HepG2 (cell line): ENCODE measurements at regions not wholly inside any gene's neighbourhood (a gene's known extent, or its start where the extent isn't known, plus 50 kb on each side); places are given as distances from the start of the nearest gene placed in this dataset.

Experiments used
- ATAC-seq: fragments of 200-7000 bp; cut with Tn5 transposase; 3 replicates; pipeline ENCODE4 v1.9.1; 2020; ENCODE audit warnings: mild to moderate bottlenecking, moderate library complexity
- BruUV-seq: library from RNA; stranded (reverse); fragments of 400-500 nt; replicated peaks from 2 replicates; lab custom pipeline; 2021; lab: Mats Ljungman, UMichigan
- CTCF ChIA-PET: fragments of 300-600 bp; formaldehyde crosslinking; extraction: SDS; loops from one replicate; lab custom pipeline; 2021; ENCODE audit warnings: low total read pairs, inconsistent platforms, low intra/inter-chr PET ratio; lab: Yijun Ruan, JAX
- POLR2A ChIA-PET: fragments of 350-600 bp; sonication (Branson Sonifier 250); formaldehyde crosslinking; loops from one replicate; lab custom pipeline; 2020; ENCODE audit warnings: antibody characterized with exemption, inconsistent platforms; lab: Yijun Ruan, JAX
- DNase-seq: peaks from one replicate; pipeline ENCODE4 v3.0.0-alpha.2; 2015; ENCODE audit warnings: low spot score
- FAIRE-seq: peaks from 3 replicates; lab custom pipeline; 2011; peaks lifted over from hg19 to GRCh38; lab: Jason Lieb, UNC
- H2AFZ ChIP-seq: one replicate; pipeline ENCODE4 v1.6.1; 2011; ENCODE audit warnings: low read length, inconsistent platforms
- H3K27ac ChIP-seq: fragments of 300-600 bp; 3 replicates; pipeline ENCODE4 v1.8.0; 2011; ENCODE audit warnings: mixed run types, mild to moderate bottlenecking, mixed read lengths, low read length, inconsistent platforms; ENCODE audit not compliant: insufficient read depth; ENCODE audit errors: extremely low read length
- H3K27me3 ChIP-seq, 2 experiments: fragments of 200-600 bp in 1 of 2; 2 replicates in 1 of 2; 3 replicates in 1 of 2; pipeline versions ENCODE4 v1.6.0 to v1.8.0; 2011; ENCODE audit warnings: low read length in 2 of 2, mild to moderate bottlenecking in 2 of 2, moderate library complexity in 2 of 2, inconsistent platforms in 1 of 2; ENCODE audit not compliant: insufficient read depth in 2 of 2, control insufficient read depth in 1 of 2
- H3K36me3 ChIP-seq, 2 experiments: fragments of 200-600 bp in 1 of 2; replicated peaks in 1 of 2; 2 replicates in 1 of 2; 3 replicates in 1 of 2; pipeline versions ENCODE4 v1.5.1 to v1.8.0; 2011; ENCODE audit warnings: low read length in 2 of 2, inconsistent platforms in 1 of 2; ENCODE audit not compliant: insufficient read depth in 2 of 2, control insufficient read depth in 1 of 2
- H3K4me1 ChIP-seq: 2 replicates; pipeline ENCODE4 v1.5.1; 2012; ENCODE audit warnings: low read length, inconsistent platforms; ENCODE audit not compliant: insufficient read depth
- H3K4me2 ChIP-seq: 2 replicates; pipeline ENCODE4 v1.6.0; 2011; ENCODE audit warnings: low read depth, low read length, inconsistent platforms
- H3K4me3 ChIP-seq, 3 experiments: fragments of 200-600 bp in 1 of 3; sonication (generic), shearing (Covaris generic) in 1 of 3; replicated peaks in 1 of 3; 2 replicates each; pipeline ENCODE4 v1.5.1; 2011 to 2016; ENCODE audit warnings: low read length in 3 of 3, inconsistent platforms in 2 of 3, low read depth in 2 of 3, mild to moderate bottlenecking in 2 of 3, control low read depth in 1 of 3, mixed read lengths in 1 of 3; ENCODE audit not compliant: insufficient read depth in 1 of 3
- H3K79me2 ChIP-seq: one replicate; pipeline ENCODE4 v1.6.1; 2011; ENCODE audit warnings: low read length, inconsistent platforms; ENCODE audit not compliant: insufficient read depth
- H3K9ac ChIP-seq: 2 replicates; pipeline ENCODE4 v1.6.0; 2011; ENCODE audit warnings: mild to moderate bottlenecking, low read depth, low read length, inconsistent platforms; ENCODE audit not compliant: insufficient read depth
- H3K9me3 ChIP-seq: 2 replicates; pipeline ENCODE4 v1.5.1; 2012; ENCODE audit warnings: mild to moderate bottlenecking, low read length
- H4K20me1 ChIP-seq: 2 replicates; pipeline ENCODE4 v1.6.0; 2011; ENCODE audit warnings: inconsistent platforms, mild to moderate bottlenecking, low read length, moderate library complexity; ENCODE audit not compliant: insufficient read depth
- BATF2 ChIP-seq: sonication (generic); formaldehyde crosslinking; IDR thresholded peaks from 2 replicates; pipeline ENCODE4 v1.8.0; 2022; ENCODE audit warnings: mild to moderate bottlenecking, missing genetic modification reagents, moderate library complexity
- ETV6 ChIP-seq: sonication (generic); formaldehyde crosslinking; conservative IDR thresholded peaks from 2 replicates; pipeline ENCODE4 v1.4.0; 2020; ENCODE audit warnings: missing genetic modification reagents
- HMGA1 ChIP-seq: sonication (generic); formaldehyde crosslinking; conservative IDR thresholded peaks from 2 replicates; pipeline ENCODE4 v1.4.0; 2020; ENCODE audit warnings: missing genetic modification reagents
- MED1 ChIP-seq: sonication (generic); formaldehyde crosslinking; IDR thresholded peaks from 2 replicates; pipeline ENCODE4 v1.4.0; 2020; ENCODE audit warnings: missing genetic modification reagents
- NCOA1 ChIP-seq: sonication (generic); formaldehyde crosslinking; IDR thresholded peaks from 2 replicates; pipeline ENCODE4 v1.9.0; 2021; ENCODE audit warnings: missing genetic modification reagents
- NCOA2 ChIP-seq: sonication (generic); formaldehyde crosslinking; IDR thresholded peaks from 2 replicates; pipeline ENCODE4 v1.8.0; 2022; ENCODE audit warnings: inconsistent platforms
- SRF ChIP-seq: IDR thresholded peaks from 2 replicates; pipeline ENCODE4 v1.6.1; 2011; ENCODE audit warnings: mild to moderate bottlenecking, low read depth, low read length, moderate library complexity
- USF2 ChIP-seq, 2 experiments: sonication (generic) in 1 of 2; formaldehyde crosslinking in 1 of 2; IDR thresholded peaks; 2 replicates each; pipeline versions ENCODE4 v1.5.1 to v1.6.1; 2011 to 2020; ENCODE audit warnings: borderline replicate concordance in 1 of 2, low read depth in 1 of 2, low read length in 1 of 2, mild to moderate bottlenecking in 1 of 2, missing genetic modification reagents in 1 of 2, moderate library complexity in 1 of 2
- ZBTB4 ChIP-seq: sonication (generic); formaldehyde crosslinking; IDR thresholded peaks from 2 replicates; pipeline ENCODE4 v1.4.0; 2020; ENCODE audit warnings: missing genetic modification reagents, mild to moderate bottlenecking, borderline replicate concordance
- ZNF30 ChIP-seq: sonication (generic); formaldehyde crosslinking; IDR thresholded peaks from 2 replicates; pipeline ENCODE4 v1.5.0; 2020; ENCODE audit warnings: mild to moderate bottlenecking, missing genetic modification reagents
- ZNF724P ChIP-seq: sonication (generic); formaldehyde crosslinking; IDR thresholded peaks from 2 replicates; pipeline ENCODE4 v1.8.0; 2022; ENCODE audit warnings: missing genetic modification reagents, borderline replicate concordance
- ZNF784 ChIP-seq: sonication (generic); formaldehyde crosslinking; IDR thresholded peaks from 2 replicates; pipeline ENCODE4 v1.5.1; 2020; ENCODE audit warnings: missing genetic modification reagents, mild to moderate bottlenecking, borderline replicate concordance
- WGBS: methylation state at CpG from one replicate; pipeline ENCODE4 v1.1.6; 2017; ENCODE audit warnings: low lambda C conversion rate; 5-methylcytosine and 5-hydroxymethylcytosine counted together
- in situ Hi-C: cut with HindIII; loops from 2 replicates; pipeline ENCODE4 v1.10.0; 2017; ENCODE audit warnings: low pct_unique_long_range_greater_than_20kb; ENCODE audit not compliant: extremely low pct_ligation_motif_present
- intact Hi-C: fragments of 100-400 bp; cut with micrococcal nuclease; formaldehyde crosslinking; loops from one replicate; pipeline ENCODE4 v1.10.0; 2022; ENCODE audit not compliant: unreplicated experiment

- TF ChIP-seq BATF2: no peak
These were observed 167.9 kb upstream of the SPATS2L start (continued) for GRCh38 chr2:200138391-200139124.

- Histone ChIP-seq H3K9ac (no peak overlapping the region), H3K79me2 (no peaks in the 10 kb centered on the region), H3K4me1 (peaks cover 15% of the 10 kb centered on the region; the same call in 1 of the 2 replicates), H3K27ac (no peak overlapping the region), H3K9me3 (peaks cover 7% of the 10 kb centered on the region), H4K20me1 (no peaks in the 10 kb centered on the region), H2AFZ (no peak overlapping the region), H3K4me3 (no peak overlapping the region), H3K27me3 (no peaks in the 10 kb centered on the region), H3K36me3 (no peaks in the 10 kb centered on the region), H3K4me2 (no peak overlapping the region)
- ChIA-PET POLR2A (no interaction called here), CTCF (no interaction called here)
- FAIRE-seq (no peak), ATAC-seq (no peak), DNase-seq (no peak)
- WGBS: 40% methylated on average over 2 of the region's 2 CpGs
- TF ChIP-seq ZNF784 (CRISPR knock-in tag): no peak
- no peak for TF ChIP-seq NCOA1
- TF ChIP-seq USF2 (IDR thresholded peaks at IDR 0.05; ENCODE audit: low read depth, low read length): no peak
- no peak for TF ChIP-seq USF2 (CRISPR knock-in tag; IDR thresholded peaks at IDR 0.05; ENCODE audit: borderline replicate concordance)
- no peak for TF ChIP-seq NCOA2 (CRISPR knock-in tag)
- TF ChIP-seq ZNF724P (CRISPR knock-in tag): no peak
- no peak for TF ChIP-seq ZNF30 (CRISPR knock-in tag)
- TF ChIP-seq ZBTB4 (CRISPR knock-in tag): no peak
- TF ChIP-seq SRF: no peak
- no peak for TF ChIP-seq HMGA1 (CRISPR knock-in tag)
- TF ChIP-seq MED1 (CRISPR knock-in tag): no peak
- no peak for TF ChIP-seq ETV6 (CRISPR knock-in tag)
- intact Hi-C loops (no loop called here), in situ Hi-C loops (no loop called here)
- BruUV-seq: no TSS peak
These were observed 161.9 kb upstream of the SPATS2L start for GRCh38 chr2:200144571-200144970.
